Breast epithelium (tissue), 4 donors: ENCODE measurements at regions not wholly inside any gene's neighbourhood (a gene's known extent, or its start where the extent isn't known, plus 50 kb on each side); places are given as distances from the start of the nearest gene placed in this dataset.

Experiments
- DNase-seq, 2 donors: peaks; one replicate each; pipeline ENCODE4 v3.0.0-alpha.2; 2019; ENCODE audit warnings: low spot score in 2 of 2
- H3K27ac ChIP-seq, 2 donors: fragments of 200-600 bp; sonication (generic) in 1 of 2; one replicate each; pipeline ENCODE4 v1.5.1; 2016 to 2019; ENCODE audit warnings: mild to moderate bottlenecking in 1 of 2
- H3K27me3 ChIP-seq, 2 donors: fragments of 200-600 bp; sonication (generic) in 1 of 2; one replicate each; pipeline versions ENCODE4 v1.5.1 to v1.6.0; 2017 to 2019; ENCODE audit warnings: control low read depth in 1 of 2, mild to moderate bottlenecking in 1 of 2
- H3K36me3 ChIP-seq: fragments of 200-600 bp; one replicate; pipeline ENCODE4 v1.5.1; 2019
- H3K4me1 ChIP-seq, 2 donors: fragments of 200-600 bp; sonication (generic); one replicate each; pipeline ENCODE4 v1.5.1; 2016 to 2019; ENCODE audit warnings: control low read depth in 1 of 2
- H3K4me3 ChIP-seq, 3 donors: fragments of 200-600 bp; sonication (generic); 1 replicate in 2 of 3; 2 replicates in 1 of 3; pipeline ENCODE4 v1.5.1; 2016 to 2019; ENCODE audit warnings: mild to moderate bottlenecking in 3 of 3, moderate library complexity in 2 of 3
- H3K9me3 ChIP-seq, 2 donors: fragments of 200-600 bp; sonication (generic) in 1 of 2; one replicate each; pipeline ENCODE4 v1.5.1; 2016 to 2019; ENCODE audit warnings: control low read depth in 1 of 2
- POLR2A ChIP-seq: fragments of 450-650 bp; IDR thresholded peaks from one replicate; pipeline ENCODE4 v1.6.1; 2016; ENCODE audit warnings: antibody characterized with exemption, mild to moderate bottlenecking, moderate library complexity
- POLR2AphosphoS5 ChIP-seq, 3 donors: sonication (generic); formaldehyde crosslinking; IDR thresholded peaks; one replicate each; pipeline ENCODE4 v1.6.1; 2017; ENCODE audit warnings: antibody characterized with exemption in 3 of 3
- intact Hi-C: fragments of 100-400 bp; cut with DNase I; formaldehyde crosslinking; loops from one replicate; pipeline ENCODE4 v1.15.1; 2023; ENCODE audit warnings: low total_unique reads
- TF ChIP-seq, protein P1 (sequence below), 3 donors: fragments of 450-650 bp; IDR thresholded peaks; one replicate each; pipeline ENCODE4 v1.5.1; 2016 to 2017; ENCODE audit warnings: antibody characterized with exemption in 3 of 3, mild to moderate bottlenecking in 3 of 3, moderate library complexity in 3 of 3

DNA sequence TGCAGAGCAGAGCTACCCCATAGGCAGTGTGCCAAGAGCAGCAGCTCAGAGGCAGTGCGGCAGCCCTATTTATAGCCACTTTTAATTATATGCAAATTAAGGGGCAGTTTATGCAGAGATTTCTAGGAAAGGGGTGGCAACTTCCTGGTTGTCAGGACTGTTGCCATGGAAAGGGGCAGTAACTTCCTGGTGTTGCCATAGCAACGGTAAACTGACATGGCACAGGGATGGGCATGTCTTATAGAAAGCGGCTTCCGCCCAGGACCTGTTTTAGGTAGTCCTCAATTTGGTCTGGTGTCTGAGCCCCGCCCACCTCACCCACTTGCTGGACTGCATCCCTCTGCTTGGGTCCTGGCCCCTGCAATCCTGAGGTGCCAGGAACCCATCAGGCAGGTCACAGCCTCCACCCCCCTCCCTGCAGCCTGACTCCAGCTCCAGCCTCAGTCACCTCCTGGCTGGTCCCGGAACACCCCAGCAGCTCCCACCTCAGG is 115.8 kb downstream of the TMEM130 start:
- intact Hi-C loops = no loop called here
- no peak for TF ChIP-seq POLR2AphosphoS5 (IDR thresholded peaks at IDR 0.05)
- Histone ChIP-seq H3K27me3 (peaks cover 0 to 19% of the 10 kb centered on the region in 2 donors), H3K36me3 (no peaks in the 10 kb centered on the region), H3K27ac (no peak overlapping the region), H3K4me3 (no peak overlapping the region), H3K9me3 (no peaks in the 10 kb centered on the region), H3K4me1 (no peaks in the 10 kb centered on the region)
- DNase-seq = no peak

DNA sequence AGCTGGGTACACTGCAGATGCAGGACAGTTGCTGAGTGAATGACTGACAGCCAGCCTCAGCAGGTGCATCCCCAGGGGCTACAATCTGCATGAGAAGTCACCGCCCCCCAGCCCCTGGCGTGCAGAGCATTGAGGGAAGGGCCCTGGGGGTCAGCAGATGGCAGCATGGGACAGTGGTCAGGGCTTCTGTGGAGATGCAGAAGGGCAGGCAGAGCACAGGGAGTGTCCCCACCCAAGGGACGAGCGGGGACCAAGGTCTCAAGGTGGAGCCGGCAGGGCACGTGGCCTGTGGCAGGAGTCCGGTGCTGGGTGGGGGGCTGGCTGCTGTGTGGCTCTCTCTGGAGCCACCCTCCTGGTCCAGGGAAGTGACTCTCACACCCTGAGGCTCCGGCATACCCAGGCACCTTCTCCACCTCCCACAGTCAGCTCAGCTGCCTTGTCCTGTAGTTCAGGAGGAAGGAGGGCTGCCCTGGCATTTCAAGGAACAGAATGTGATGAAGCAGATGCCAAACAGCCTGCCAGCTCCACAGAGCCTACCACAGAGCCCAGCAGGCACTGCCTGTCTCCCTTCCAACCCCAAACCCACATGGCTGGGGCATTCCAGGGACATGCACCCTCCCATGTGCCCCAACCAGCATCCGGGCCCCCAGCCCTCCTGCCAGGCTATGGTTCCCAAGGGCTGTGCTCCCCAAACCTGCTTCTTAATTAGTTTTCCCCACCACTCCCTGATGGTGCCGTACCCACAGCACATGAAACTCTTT is 114.5 kb downstream of the TMEM130 start:
- intact Hi-C loops = no loop called here
- Histone ChIP-seq H3K27ac (no peak overlapping the region), H3K36me3 (no peaks in the 10 kb centered on the region), H3K4me1 (no peaks in the 10 kb centered on the region), H3K27me3 (peaks cover 0 to 19% of the 10 kb centered on the region in 2 donors), H3K4me3 (no peak overlapping the region), H3K9me3 (no peaks in the 10 kb centered on the region)
- DNase-seq = no peak
- TF ChIP-seq, protein P1, sequence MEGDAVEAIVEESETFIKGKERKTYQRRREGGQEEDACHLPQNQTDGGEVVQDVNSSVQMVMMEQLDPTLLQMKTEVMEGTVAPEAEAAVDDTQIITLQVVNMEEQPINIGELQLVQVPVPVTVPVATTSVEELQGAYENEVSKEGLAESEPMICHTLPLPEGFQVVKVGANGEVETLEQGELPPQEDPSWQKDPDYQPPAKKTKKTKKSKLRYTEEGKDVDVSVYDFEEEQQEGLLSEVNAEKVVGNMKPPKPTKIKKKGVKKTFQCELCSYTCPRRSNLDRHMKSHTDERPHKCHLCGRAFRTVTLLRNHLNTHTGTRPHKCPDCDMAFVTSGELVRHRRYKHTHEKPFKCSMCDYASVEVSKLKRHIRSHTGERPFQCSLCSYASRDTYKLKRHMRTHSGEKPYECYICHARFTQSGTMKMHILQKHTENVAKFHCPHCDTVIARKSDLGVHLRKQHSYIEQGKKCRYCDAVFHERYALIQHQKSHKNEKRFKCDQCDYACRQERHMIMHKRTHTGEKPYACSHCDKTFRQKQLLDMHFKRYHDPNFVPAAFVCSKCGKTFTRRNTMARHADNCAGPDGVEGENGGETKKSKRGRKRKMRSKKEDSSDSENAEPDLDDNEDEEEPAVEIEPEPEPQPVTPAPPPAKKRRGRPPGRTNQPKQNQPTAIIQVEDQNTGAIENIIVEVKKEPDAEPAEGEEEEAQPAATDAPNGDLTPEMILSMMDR (IDR thresholded peaks at IDR 0.05) = no peak
- TF ChIP-seq POLR2AphosphoS5 (IDR thresholded peaks at IDR 0.05) (no peak), POLR2A (no peak)

DNA sequence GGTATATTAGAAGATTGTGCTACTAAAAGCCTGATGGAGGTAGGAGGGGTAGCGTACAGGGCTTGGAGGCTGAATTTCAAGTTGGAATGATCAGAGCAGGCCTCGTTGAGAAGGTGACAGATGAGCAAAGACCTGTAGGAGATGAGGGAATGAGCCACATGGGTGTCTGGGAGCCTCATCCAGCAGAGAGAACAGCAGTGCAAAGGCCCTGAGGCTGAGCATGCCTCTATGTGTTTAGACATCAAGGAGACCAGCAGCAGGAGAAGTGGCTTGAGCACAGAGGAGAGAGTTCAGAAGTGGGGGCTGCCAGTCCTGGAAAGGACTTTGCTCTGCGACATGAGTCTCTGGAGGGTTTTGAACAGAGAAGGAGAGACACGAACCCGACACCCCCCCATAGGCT is 111.7 kb downstream of the TMEM130 start:
- Histone ChIP-seq H3K4me1 (no peaks in the 10 kb centered on the region), H3K27ac (no peak overlapping the region), H3K36me3 (no peaks in the 10 kb centered on the region), H3K9me3 (no peaks in the 10 kb centered on the region), H3K4me3 (no peak overlapping the region), H3K27me3 (peaks cover 0 to 35% of the 10 kb centered on the region in 2 donors)
- intact Hi-C loops = no loop called here
- TF ChIP-seq, protein P1 (IDR thresholded peaks at IDR 0.05) = no peak
- TF ChIP-seq POLR2A (no peak), POLR2AphosphoS5 (IDR thresholded peaks at IDR 0.05) (no peak)
- no peak for DNase-seq

DNA sequence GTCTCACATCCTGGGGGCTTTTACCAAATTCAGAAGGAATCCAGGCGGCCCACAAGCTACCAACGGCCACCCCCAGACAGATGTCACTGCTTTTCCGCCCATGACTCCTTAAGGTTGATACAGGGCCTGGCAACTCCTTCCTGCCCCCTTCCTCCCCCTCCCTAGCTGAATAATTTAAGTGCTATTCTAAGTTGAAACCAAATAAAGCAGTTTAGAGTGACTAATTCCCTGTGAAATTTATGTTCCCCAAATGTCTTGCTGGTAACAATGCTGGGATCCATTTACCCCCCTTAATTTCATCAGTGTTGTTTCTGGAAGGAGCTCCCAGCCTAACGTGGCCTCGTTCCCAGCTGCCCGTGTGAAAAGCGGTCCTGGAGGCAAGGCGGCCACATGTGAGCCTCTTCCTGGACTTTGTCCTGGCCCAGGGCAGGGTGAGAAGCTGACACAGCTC is 109.6 kb downstream of the TMEM130 start:
- Histone ChIP-seq H3K36me3 (no peaks in the 10 kb centered on the region), H3K4me1 (no peaks in the 10 kb centered on the region), H3K9me3 (no peaks in the 10 kb centered on the region), H3K4me3 (no peak overlapping the region), H3K27ac (no peak overlapping the region), H3K27me3 (peaks cover 0 to 26% of the 10 kb centered on the region in 2 donors)
- TF ChIP-seq POLR2AphosphoS5 (IDR thresholded peaks at IDR 0.05) = no peak
- TF ChIP-seq, protein P1 (IDR thresholded peaks at IDR 0.05) = no peak
- no peak for TF ChIP-seq POLR2A
- intact Hi-C loops = no loop called here
- no peak for DNase-seq

DNA sequence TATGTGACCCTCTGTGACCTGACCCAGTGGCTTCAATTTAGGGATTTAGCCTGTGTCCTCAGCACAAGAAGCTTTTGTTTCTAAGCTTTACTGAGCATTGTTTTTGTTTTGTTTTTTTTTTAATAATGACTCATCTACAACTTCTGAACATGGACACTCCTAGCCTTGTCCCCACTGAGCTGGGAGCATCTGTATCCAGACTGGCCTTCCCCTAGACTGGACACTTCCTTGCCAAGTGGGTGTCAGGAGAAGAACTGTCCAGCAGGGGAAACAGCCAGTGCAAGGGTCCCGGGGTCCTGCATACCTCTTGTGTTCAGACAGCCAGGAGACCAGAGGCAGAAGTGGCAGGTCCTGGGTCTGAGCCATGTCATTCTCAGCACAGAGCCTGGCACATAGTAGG is 108.6 kb downstream of the TMEM130 start:
- Histone ChIP-seq H3K4me1 (no peaks in the 10 kb centered on the region), H3K27ac (no peak overlapping the region), H3K4me3 (no peak overlapping the region), H3K9me3 (no peaks in the 10 kb centered on the region), H3K36me3 (no peaks in the 10 kb centered on the region), H3K27me3 (peaks cover 0 to 17% of the 10 kb centered on the region in 2 donors)
- intact Hi-C loops = no loop called here
- TF ChIP-seq POLR2A = no peak
- TF ChIP-seq POLR2AphosphoS5 (IDR thresholded peaks at IDR 0.05) = no peak
- DNase-seq = no peak

DNA sequence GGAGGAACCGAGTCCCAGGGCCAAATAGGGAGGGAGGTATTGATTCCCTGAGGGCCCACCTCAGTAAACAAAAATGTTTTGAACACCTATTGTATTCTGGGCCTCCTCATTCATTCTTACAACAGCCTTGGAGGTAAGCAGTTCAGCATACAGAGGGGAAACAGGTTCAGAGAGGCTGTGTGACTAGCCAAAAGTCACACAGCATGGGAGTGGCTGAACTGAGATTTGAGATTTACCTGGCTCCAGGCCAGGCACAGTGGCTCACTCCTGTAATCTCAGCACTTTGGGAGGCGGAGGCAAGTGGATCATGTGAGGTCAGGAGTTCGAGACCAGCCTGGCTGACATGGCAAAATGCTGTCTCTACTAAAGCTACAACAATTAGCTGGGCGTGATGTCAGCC is 107.2 kb downstream of the TMEM130 start:
- Histone ChIP-seq H3K27ac (no peak overlapping the region), H3K4me3 (no peak overlapping the region), H3K9me3 (no peaks in the 10 kb centered on the region), H3K4me1 (no peaks in the 10 kb centered on the region), H3K27me3 (peaks cover 0 to 17% of the 10 kb centered on the region in 2 donors), H3K36me3 (no peaks in the 10 kb centered on the region)
- intact Hi-C loops = no loop called here
- no peak for DNase-seq
- TF ChIP-seq POLR2A = no peak
